ENCODE measurements at regions not wholly inside any gene's neighbourhood (a gene's known extent, or its start where the extent isn't known, plus 50 kb on each side); places are given as distances from the start of the nearest gene placed in this dataset.

DNA sequence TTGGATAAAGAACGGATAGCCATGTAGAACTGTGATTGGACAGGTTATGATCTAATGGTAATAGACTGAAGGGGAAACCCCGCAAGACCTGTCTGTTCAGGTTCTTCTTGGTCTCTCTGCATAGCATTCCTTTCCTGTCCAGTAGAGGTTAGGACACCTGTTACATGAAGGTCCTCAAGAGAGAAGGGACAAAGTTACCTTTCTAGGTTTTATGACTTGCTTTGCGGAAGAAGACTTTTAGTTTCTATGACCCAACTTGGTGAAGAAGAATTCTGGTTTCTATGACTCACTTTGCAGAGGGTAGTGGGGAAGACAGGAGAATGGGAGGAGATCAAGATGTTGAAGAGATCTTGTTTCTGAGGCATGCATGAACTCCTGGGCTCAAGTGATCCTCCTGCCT is 97.9 kb upstream of the C3orf80 start:
- ChIA-PET CTCF (no interaction called here), POLR2A (ENCODE audit: unreplicated experiment) (no interaction called here)
- Histone ChIP-seq H3K4me1 (ENCODE audit: control insufficient read depth, insufficient read depth, low read length) (peaks cover 4% of the 10 kb centered on the region), H2AK5ac (ENCODE audit: low read depth, low read length) (no peak overlapping the region), H3K27me3 (ENCODE audit: control insufficient read depth, insufficient read depth, low read length) (no peaks in the 10 kb centered on the region), H3K18ac (ENCODE audit: low read depth, low read length) (no peak overlapping the region), H2BK120ac (ENCODE audit: low read depth, low read length) (no peak overlapping the region), H2BK5ac (ENCODE audit: low read depth, low read length, poor library complexity, severe bottlenecking) (no peak overlapping the region), H3K36me3 (ENCODE audit: control insufficient read depth, insufficient read depth, low read length) (no peaks in the 10 kb centered on the region), H3K27ac (ENCODE audit: insufficient read depth, low read length) (no peak overlapping the region), H3K79me1 (ENCODE audit: low read depth in 1 of 2, low read length in 2 of 2) (no peaks in the 10 kb centered on the region), H3K14ac (replicated peaks; ENCODE audit: low read depth, low read length) (no peak overlapping the region), H2AFZ (replicated peaks; ENCODE audit: low read length, poor library complexity) (no peak overlapping the region), H2BK15ac (ENCODE audit: low read depth, low read length) (no peak overlapping the region), H3K23ac (ENCODE audit: low read depth, low read length) (no peak overlapping the region), H3K56ac (ENCODE audit: extremely low read depth, insufficient read depth, low read length) (no peak overlapping the region), H3K9me1 (ENCODE audit: insufficient read depth, low read length) (peaks cover 7% of the 10 kb centered on the region; the same call in 1 of the 2 replicates), H2AK9ac (replicated peaks; ENCODE audit: low read depth, low read length, poor library complexity) (no peak overlapping the region), H4K5ac (ENCODE audit: low read depth, low read length) (no peak overlapping the region), H4K91ac (ENCODE audit: insufficient read depth, low read depth, low read length) (no peak overlapping the region), H3K9me3 (ENCODE audit: control insufficient read depth, insufficient read depth, low read length) (no peaks in the 10 kb centered on the region), H4K8ac (ENCODE audit: low read depth in 2 of 2, low read length in 2 of 2) (no peak overlapping the region), H4K20me1 (ENCODE audit: insufficient read depth, low read length) (no peaks in the 10 kb centered on the region), H3K4ac (ENCODE audit: low read depth, low read length) (no peak overlapping the region), H2BK20ac (ENCODE audit: low read depth, low read length) (no peak overlapping the region), H3K9ac (ENCODE audit: low read depth, low read length) (no peak overlapping the region), H3K4me2 (ENCODE audit: low read depth, low read length) (no peak overlapping the region), H3K4me3 (ENCODE audit: insufficient read depth, low read depth, low read length) (no peak overlapping the region)
- ATAC-seq (ENCODE audit: low read depth) (no peak), DNase-seq (no peak)
- dilution Hi-C loops (cut with HindIII; ENCODE audit: low sequenced_read_pairs, unreplicated experiment) = no loop called here
- in situ Hi-C loops (cut with MboI; ENCODE audit: low sequenced_read_pairs) = no loop called here
- intact Hi-C loops (cut with micrococcal nuclease) = no loop called here
- WGBS, 2 experiments (ENCODE audit: extremely low coverage in 2 of 2, insufficient read length in 1 of 2) = 92% methylated on average over 2 of the region's 3 CpGs; no CpG with 5 or more reads in 1 of the 2 experiments
- BruUV-seq (replicated peaks) = no TSS peak
- TF ChIP-seq BHLHE40 (IDR thresholded peaks at IDR 0.05; ENCODE audit: low read depth, low read length) (no peak), MAZ (IDR thresholded peaks at IDR 0.05; ENCODE audit: borderline replicate concordance, low read depth, low read length) (no peak)

Measured in IMR-90 (cell line).